ENCODE measurements at regions not wholly inside any gene's neighbourhood (a gene's known extent, or its start where the extent isn't known, plus 50 kb on each side); places are given as distances from the start of the nearest gene placed in this dataset.

DNA sequence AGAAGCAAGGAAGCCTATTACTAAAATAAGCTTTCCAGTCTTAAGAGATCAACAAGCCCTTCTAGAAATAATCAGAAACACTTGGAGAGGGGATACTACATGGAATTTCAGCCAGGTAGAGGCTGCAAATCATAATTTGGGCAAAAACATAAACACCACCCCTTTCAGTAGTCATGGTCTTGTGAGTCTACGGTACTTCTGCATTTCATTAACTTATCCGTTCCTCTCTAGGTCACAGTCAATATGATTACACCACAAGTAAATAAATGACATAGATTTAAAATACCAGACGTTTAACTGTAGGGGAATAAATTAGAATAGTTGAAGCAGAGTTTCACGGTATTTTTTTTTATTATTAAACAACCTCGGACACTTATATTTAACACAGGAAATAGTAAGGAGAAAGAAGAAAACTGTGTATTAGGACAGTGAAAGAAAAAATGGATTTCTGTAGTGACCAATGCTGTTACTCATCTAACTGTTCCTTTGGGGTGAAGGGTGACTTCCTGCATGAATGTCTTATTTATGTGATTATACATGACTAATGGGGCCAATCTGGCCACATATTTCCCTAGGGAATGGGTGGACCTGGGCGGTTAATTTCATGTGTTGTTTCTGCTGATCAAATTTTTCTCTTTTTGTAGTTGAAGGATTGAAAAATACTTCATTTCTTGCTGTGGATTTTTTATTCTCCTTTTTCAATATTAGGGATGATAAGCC lies 456.6 kb upstream of the UBE2E3 start:
- peaks cover 5% of the 10 kb centered on the region for H3K4me1 ChIP-seq (ENCODE audit: control insufficient read depth, insufficient read depth, low read length)

GRCh38 chr2:180520921-180521581 lies 459.4 kb upstream of the UBE2E3 start:
- H3K36me3 ChIP-seq (ENCODE audit: control insufficient read depth, insufficient read depth, low read length), result no peaks in the 10 kb centered on the region
- H3K9me3 ChIP-seq (ENCODE audit: control insufficient read depth, low read length), result peaks cover 6% of the 10 kb centered on the region
- no peaks in the 10 kb centered on the region for H3K27me3 ChIP-seq (ENCODE audit: control insufficient read depth, insufficient read depth, low read length, poor library complexity, severe bottlenecking)
- H3K9ac ChIP-seq (ENCODE audit: extremely low read depth, low read length, poor library complexity, severe bottlenecking), result no peak overlapping the region
- H3K27me3 Mint-ChIP-seq (ENCODE audit: insufficient read depth), result no peaks in the 10 kb centered on the region
- H3K9me3 Mint-ChIP-seq, result no peaks in the 10 kb centered on the region
- no peak overlapping the region for H3K27ac Mint-ChIP-seq
- H3K4me3 Mint-ChIP-seq, result no peak overlapping the region
- H3K4me1 ChIP-seq (ENCODE audit: control insufficient read depth, insufficient read depth, low read length), result peaks cover 5% of the 10 kb centered on the region
- no peak overlapping the region for H3K27ac ChIP-seq (ENCODE audit: low read depth, low read length)
- WGBS, 2 experiments (ENCODE audit: insufficient coverage in 1 of 2, insufficient read length in 1 of 2), result 83 to 93% methylated on average over 2 to 4 of the region's 4 CpGs
- peaks cover 33% of the 10 kb centered on the region for H3K4me1 Mint-ChIP-seq
- TF ChIP-seq, protein P1, sequence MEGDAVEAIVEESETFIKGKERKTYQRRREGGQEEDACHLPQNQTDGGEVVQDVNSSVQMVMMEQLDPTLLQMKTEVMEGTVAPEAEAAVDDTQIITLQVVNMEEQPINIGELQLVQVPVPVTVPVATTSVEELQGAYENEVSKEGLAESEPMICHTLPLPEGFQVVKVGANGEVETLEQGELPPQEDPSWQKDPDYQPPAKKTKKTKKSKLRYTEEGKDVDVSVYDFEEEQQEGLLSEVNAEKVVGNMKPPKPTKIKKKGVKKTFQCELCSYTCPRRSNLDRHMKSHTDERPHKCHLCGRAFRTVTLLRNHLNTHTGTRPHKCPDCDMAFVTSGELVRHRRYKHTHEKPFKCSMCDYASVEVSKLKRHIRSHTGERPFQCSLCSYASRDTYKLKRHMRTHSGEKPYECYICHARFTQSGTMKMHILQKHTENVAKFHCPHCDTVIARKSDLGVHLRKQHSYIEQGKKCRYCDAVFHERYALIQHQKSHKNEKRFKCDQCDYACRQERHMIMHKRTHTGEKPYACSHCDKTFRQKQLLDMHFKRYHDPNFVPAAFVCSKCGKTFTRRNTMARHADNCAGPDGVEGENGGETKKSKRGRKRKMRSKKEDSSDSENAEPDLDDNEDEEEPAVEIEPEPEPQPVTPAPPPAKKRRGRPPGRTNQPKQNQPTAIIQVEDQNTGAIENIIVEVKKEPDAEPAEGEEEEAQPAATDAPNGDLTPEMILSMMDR (conservative IDR thresholded peaks at IDR 0.05), result no peak
- no peak for DNase-seq
- no peaks in the 10 kb centered on the region for H3K36me3 Mint-ChIP-seq (ENCODE audit: low read depth)
- no peak overlapping the region for H3K4me3 ChIP-seq (ENCODE audit: low read length)

More for the DNA sequence above, 456.6 kb upstream of the UBE2E3 start:
- H3K9me3 Mint-ChIP-seq, result peaks cover 8% of the 10 kb centered on the region
- no peaks in the 10 kb centered on the region for H3K36me3 ChIP-seq (ENCODE audit: control insufficient read depth, insufficient read depth, low read length)
- H3K27me3 ChIP-seq (ENCODE audit: control insufficient read depth, insufficient read depth, low read length, poor library complexity, severe bottlenecking), result no peaks in the 10 kb centered on the region
- TF ChIP-seq, protein P1 (conservative IDR thresholded peaks at IDR 0.05), result no peak
- H3K4me3 Mint-ChIP-seq, result no peak overlapping the region
- H3K27ac ChIP-seq (ENCODE audit: low read depth, low read length), result no peak overlapping the region
- no peak overlapping the region for H3K9ac ChIP-seq (ENCODE audit: extremely low read depth, low read length, poor library complexity, severe bottlenecking)
- no peak overlapping the region for H3K4me3 ChIP-seq (ENCODE audit: low read length)
- 91% methylated on average over 6 of the region's 6 CpGs; no CpG with 5 or more reads in 1 of the 2 experiments for WGBS, 2 experiments (ENCODE audit: insufficient coverage in 1 of 2, insufficient read length in 1 of 2)
- H3K9me3 ChIP-seq (ENCODE audit: control insufficient read depth, low read length), result peaks cover under 1% of the 10 kb centered on the region
- DNase-seq, result no peak
- H3K36me3 Mint-ChIP-seq (ENCODE audit: low read depth), result no peaks in the 10 kb centered on the region
- peaks cover 1% of the 10 kb centered on the region for H3K27me3 Mint-ChIP-seq (ENCODE audit: insufficient read depth)
- H3K27ac Mint-ChIP-seq, result no peak overlapping the region
- peaks cover 25% of the 10 kb centered on the region for H3K4me1 Mint-ChIP-seq

DNA sequence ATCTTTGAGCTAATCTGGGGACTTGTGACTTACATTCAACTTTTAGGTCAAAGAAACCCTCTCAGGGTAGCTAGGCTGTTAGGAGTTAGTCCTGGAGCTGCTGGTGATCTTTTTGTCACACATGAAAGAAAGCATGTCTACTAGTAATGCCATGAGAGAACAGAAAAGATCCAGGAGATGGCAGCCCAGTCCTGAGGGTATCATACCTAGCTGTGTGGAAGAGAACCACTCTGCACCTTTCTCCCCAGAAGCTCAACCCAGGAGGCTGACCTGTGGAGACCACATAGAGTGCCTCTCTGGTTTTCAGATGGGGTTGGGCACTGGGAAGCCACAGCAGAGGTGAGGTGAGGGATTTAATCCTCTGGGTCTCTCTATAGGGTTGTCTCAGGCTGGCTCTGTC lies 460.2 kb upstream of the UBE2E3 start:
- TF ChIP-seq, protein P1 (conservative IDR thresholded peaks at IDR 0.05), result peak; percentile 49
- H3K9me3 Mint-ChIP-seq, result no peaks in the 10 kb centered on the region

More for the DNA sequence above, 460.2 kb upstream of the UBE2E3 start:
- no peak overlapping the region for H3K27ac Mint-ChIP-seq
- Histone ChIP-seq H3K27me3 (ENCODE audit: control insufficient read depth, insufficient read depth, low read length, poor library complexity, severe bottlenecking) (no peaks in the 10 kb centered on the region), H3K9me3 (ENCODE audit: control insufficient read depth, low read length) (peaks cover 6% of the 10 kb centered on the region), H3K36me3 (ENCODE audit: control insufficient read depth, insufficient read depth, low read length) (no peaks in the 10 kb centered on the region), H3K4me3 (ENCODE audit: low read length) (no peak overlapping the region), H3K27ac (ENCODE audit: low read depth, low read length) (no peak overlapping the region), H3K9ac (ENCODE audit: extremely low read depth, low read length, poor library complexity, severe bottlenecking) (no peak overlapping the region), H3K4me1 (ENCODE audit: control insufficient read depth, insufficient read depth, low read length) (peaks cover 5% of the 10 kb centered on the region)
- peaks cover 33% of the 10 kb centered on the region for H3K4me1 Mint-ChIP-seq
- peak; percentile 52 for DNase-seq
- H3K27me3 Mint-ChIP-seq (ENCODE audit: insufficient read depth), result no peaks in the 10 kb centered on the region
- H3K4me3 Mint-ChIP-seq, result no peak overlapping the region
- no peaks in the 10 kb centered on the region for H3K36me3 Mint-ChIP-seq (ENCODE audit: low read depth)
